K562 (cell line): ENCODE measurements at regions not wholly inside any gene's neighbourhood (a gene's known extent, or its start where the extent isn't known, plus 50 kb on each side); places are given as distances from the start of the nearest gene placed in this dataset.

Experiments
- BRD9 ChIP-seq: fragments of 450-650 bp; IDR thresholded peaks from 2 replicates; pipeline ENCODE4 v1.6.1; 2018; ENCODE audit warnings: low read depth; ENCODE audit not compliant: partially characterized antibody
- CBX3 ChIP-seq, 2 experiments: IDR thresholded peaks; 1 replicate in 1 of 2; 2 replicates in 1 of 2; pipeline ENCODE4 v1.6.1; 2012; ENCODE audit warnings: inconsistent platforms in 2 of 2, low read length in 2 of 2, borderline replicate concordance in 1 of 2, control low read depth in 1 of 2
- DMBX1 ChIP-seq: fragments of 250-450 bp; sonication (Bioruptor Pico); IDR thresholded peaks from 2 replicates; pipeline ENCODE4 v1.8.0; 2022; ENCODE audit warnings: inconsistent platforms, mild to moderate bottlenecking, moderate library complexity, borderline replicate concordance
- ESRRA ChIP-seq: fragments of 450-650 bp; IDR thresholded peaks from 2 replicates; pipeline ENCODE4 v1.6.1; 2014; ENCODE audit warnings: low read depth, mild to moderate bottlenecking, moderate library complexity, borderline replicate concordance
- FOS ChIP-seq: IDR thresholded peaks from 3 replicates; pipeline ENCODE4 v1.6.1; 2011; ENCODE audit not compliant: insufficient read length; ENCODE audit errors: extremely low read depth
- FOXA3 ChIP-seq, 2 experiments: fragments of 450-650 bp in 1 of 2; sonication (generic) in 1 of 2; formaldehyde crosslinking; IDR thresholded peaks in 1 of 2; conservative IDR thresholded peaks in 1 of 2; 2 replicates each; pipeline versions ENCODE4 v1.4.0 to v1.8.0; 2020 to 2022; ENCODE audit warnings: mild to moderate bottlenecking in 2 of 2, missing genetic modification reagents in 1 of 2
- KAT8 ChIP-seq: fragments of 450-650 bp; IDR thresholded peaks from 2 replicates; pipeline ENCODE4 v1.6.1; 2016; ENCODE audit warnings: low read depth, mild to moderate bottlenecking
- NR3C1 ChIP-seq: sonication (generic); formaldehyde crosslinking; IDR thresholded peaks from 2 replicates; pipeline ENCODE4 v1.8.1; 2022; ENCODE audit warnings: missing genetic modification reagents
- PRMT5 ChIP-seq: sonication (generic); formaldehyde crosslinking; IDR thresholded peaks from 2 replicates; pipeline ENCODE4 v1.5.0; 2020; ENCODE audit warnings: missing genetic modification reagents
- SRSF1 ChIP-seq: fragments of 200-400 bp; formaldehyde crosslinking; IDR thresholded peaks from 2 replicates; pipeline ENCODE4 v1.6.1; 2017; ENCODE audit warnings: mild to moderate bottlenecking, low read depth, low read length, moderate library complexity
- STAT5B ChIP-seq: fragments of 250-450 bp; sonication (Bioruptor Pico); IDR thresholded peaks from 2 replicates; pipeline ENCODE4 v1.8.0; 2021; ENCODE audit warnings: mild to moderate bottlenecking, inconsistent platforms
- TCF7L2 ChIP-seq: fragments of 150-350 bp; IDR thresholded peaks from 2 replicates; pipeline ENCODE4 v1.6.1; 2016; ENCODE audit warnings: low read depth, mild to moderate bottlenecking, low read length, moderate library complexity
- YY1 ChIP-seq, 3 experiments: IDR thresholded peaks; 2 replicates each; pipeline ENCODE4 v1.6.1; 2011; ENCODE audit warnings: low read length in 2 of 3, mild to moderate bottlenecking in 2 of 3, moderate library complexity in 2 of 3, borderline replicate concordance in 1 of 3, control low read depth in 1 of 3, low read depth in 1 of 3; ENCODE audit not compliant: insufficient read depth in 3 of 3, insufficient replicate concordance in 2 of 3, control insufficient read depth in 1 of 3, insufficient read length in 1 of 3; ENCODE audit errors: extremely low read depth in 1 of 3
- ZNF347 ChIP-seq: fragments of 450-650 bp; formaldehyde crosslinking; IDR thresholded peaks from 2 replicates; pipeline ENCODE4 v1.4.0; 2020; ENCODE audit warnings: low read depth, mild to moderate bottlenecking, moderate library complexity
- ZNF766 ChIP-seq: fragments of 200-800 bp; sonication (Bioruptor generic); conservative IDR thresholded peaks from 2 replicates; pipeline ENCODE4 v1.6.1; 2016; ENCODE audit warnings: missing genetic modification characterization, missing compliant biosample characterization
- TF ChIP-seq, protein P1 (sequence below), 3 experiments: fragments of 200-800 bp in 1 of 3; fragments of 250-450 bp in 1 of 3; fragments of 450-650 bp in 1 of 3; sonication (Bioruptor Pico) in 1 of 3; sonication (Bioruptor generic) in 1 of 3; formaldehyde crosslinking in 1 of 3; IDR thresholded peaks; 2 replicates each; pipeline versions ENCODE4 v1.6.1 to v1.8.0; 2016 to 2022; ENCODE audit warnings: mild to moderate bottlenecking in 2 of 3, missing genetic modification characterization in 2 of 3, missing compliant biosample characterization in 1 of 3, moderate library complexity in 1 of 3
- TF ChIP-seq, protein P2 (sequence below): fragments of 450-650 bp; IDR thresholded peaks from 2 replicates; pipeline ENCODE4 v1.6.1; 2018; ENCODE audit warnings: mild to moderate bottlenecking, low read depth; ENCODE audit not compliant: partially characterized antibody
- TF ChIP-seq, protein P3 (sequence below): sonication (generic); formaldehyde crosslinking; IDR thresholded peaks from 2 replicates; pipeline ENCODE4 v1.8.0; 2022; ENCODE audit warnings: missing genetic modification reagents, mild to moderate bottlenecking, moderate library complexity, borderline replicate concordance
- TF ChIP-seq, protein P4 (sequence below): sonication (generic); formaldehyde crosslinking; IDR thresholded peaks from 2 replicates; pipeline ENCODE4 v1.8.1; 2022; ENCODE audit warnings: missing genetic modification reagents

DNA sequence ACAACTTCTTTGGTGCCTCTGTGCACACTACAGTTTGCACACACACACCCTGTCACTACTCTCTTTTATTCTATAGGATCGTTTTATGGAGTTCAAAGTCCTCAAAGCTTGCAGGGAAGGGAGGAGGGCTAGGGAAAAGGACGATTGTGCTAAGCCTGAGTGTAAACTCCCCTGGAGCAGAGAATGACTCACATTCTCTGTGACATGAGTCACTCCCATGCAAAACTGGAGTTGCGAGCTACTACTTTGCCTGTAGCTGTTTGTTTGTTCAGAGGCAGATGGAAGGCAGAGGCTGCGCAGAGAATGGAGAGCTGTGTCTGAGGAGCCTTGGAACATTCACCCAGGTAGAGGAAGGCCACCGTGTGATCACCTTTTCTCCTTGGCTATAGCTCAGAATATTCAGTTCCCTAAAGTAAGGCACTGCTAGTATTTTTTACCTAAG is 80.5 kb upstream of the MBNL2 start (continued):
- TF ChIP-seq, protein P1, sequence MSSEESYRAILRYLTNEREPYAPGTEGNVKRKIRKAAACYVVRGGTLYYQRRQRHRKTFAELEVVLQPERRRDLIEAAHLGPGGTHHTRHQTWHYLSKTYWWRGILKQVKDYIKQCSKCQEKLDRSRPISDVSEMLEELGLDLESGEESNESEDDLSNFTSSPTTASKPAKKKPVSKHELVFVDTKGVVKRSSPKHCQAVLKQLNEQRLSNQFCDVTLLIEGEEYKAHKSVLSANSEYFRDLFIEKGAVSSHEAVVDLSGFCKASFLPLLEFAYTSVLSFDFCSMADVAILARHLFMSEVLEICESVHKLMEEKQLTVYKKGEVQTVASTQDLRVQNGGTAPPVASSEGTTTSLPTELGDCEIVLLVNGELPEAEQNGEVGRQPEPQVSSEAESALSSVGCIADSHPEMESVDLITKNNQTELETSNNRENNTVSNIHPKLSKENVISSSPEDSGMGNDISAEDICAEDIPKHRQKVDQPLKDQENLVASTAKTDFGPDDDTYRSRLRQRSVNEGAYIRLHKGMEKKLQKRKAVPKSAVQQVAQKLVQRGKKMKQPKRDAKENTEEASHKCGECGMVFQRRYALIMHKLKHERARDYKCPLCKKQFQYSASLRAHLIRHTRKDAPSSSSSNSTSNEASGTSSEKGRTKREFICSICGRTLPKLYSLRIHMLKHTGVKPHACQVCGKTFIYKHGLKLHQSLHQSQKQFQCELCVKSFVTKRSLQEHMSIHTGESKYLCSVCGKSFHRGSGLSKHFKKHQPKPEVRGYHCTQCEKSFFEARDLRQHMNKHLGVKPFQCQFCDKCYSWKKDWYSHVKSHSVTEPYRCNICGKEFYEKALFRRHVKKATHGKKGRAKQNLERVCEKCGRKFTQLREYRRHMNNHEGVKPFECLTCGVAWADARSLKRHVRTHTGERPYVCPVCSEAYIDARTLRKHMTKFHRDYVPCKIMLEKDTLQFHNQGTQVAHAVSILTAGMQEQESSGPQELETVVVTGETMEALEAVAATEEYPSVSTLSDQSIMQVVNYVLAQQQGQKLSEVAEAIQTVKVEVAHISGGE (CRISPR knock-in tag; IDR thresholded peaks at IDR 0.05), result no peak
- TF ChIP-seq DMBX1 (0 out of 2 replicates have a peak, but pooled peaks have one; percentile 13), ZNF347 (CRISPR knock-in tag) (no peak), TCF7L2 (no peak), STAT5B (CRISPR knock-in tag) (no peak), PRMT5 (no peak), ESRRA (no peak), FOXA3 (CRISPR knock-in tag; conservative IDR thresholded peaks at IDR 0.05 in 1 of 2, IDR thresholded peaks at IDR 0.05 in 1 of 2) (peak; percentile 84 to 85), FOS (peak; percentile 72), KAT8 (no peak), CBX3 (IDR thresholded peaks at IDR 0.05; ENCODE audit: borderline replicate concordance in 1 of 2, low read length in 2 of 2) (peak in 1 of 2 experiments; percentile 33; a peak in 1 of 3 replicates), BRD9 (no peak), YY1 (IDR thresholded peaks at IDR 0.05; ENCODE audit: borderline replicate concordance in 1 of 3, control insufficient read depth in 1 of 3, extremely low read depth in 1 of 3, insufficient read depth in 3 of 3, insufficient read length in 1 of 3, insufficient replicate concordance in 2 of 3, low read depth in 1 of 3, low read length in 2 of 3) (peak in 1 of 3 experiments; percentile 23), ZNF766 (no peak), NR3C1 (no peak), SRSF1 (no peak)
- TF ChIP-seq, protein P2, sequence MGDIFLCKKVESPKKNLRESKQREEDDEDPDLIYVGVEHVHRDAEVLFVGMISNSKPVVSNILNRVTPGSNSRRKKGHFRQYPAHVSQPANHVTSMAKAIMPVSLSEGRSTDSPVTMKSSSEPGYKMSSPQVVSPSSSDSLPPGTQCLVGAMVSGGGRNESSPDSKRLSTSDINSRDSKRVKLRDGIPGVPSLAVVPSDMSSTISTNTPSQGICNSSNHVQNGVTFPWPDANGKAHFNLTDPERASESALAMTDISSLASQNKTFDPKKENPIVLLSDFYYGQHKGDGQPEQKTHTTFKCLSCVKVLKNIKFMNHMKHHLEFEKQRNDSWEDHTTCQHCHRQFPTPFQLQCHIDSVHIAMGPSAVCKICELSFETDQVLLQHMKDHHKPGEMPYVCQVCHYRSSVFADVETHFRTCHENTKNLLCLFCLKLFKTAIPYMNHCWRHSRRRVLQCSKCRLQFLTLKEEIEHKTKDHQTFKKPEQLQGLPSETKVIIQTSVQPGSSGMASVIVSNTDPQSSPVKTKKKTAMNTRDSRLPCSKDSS, result no peak
- TF ChIP-seq, protein P3, sequence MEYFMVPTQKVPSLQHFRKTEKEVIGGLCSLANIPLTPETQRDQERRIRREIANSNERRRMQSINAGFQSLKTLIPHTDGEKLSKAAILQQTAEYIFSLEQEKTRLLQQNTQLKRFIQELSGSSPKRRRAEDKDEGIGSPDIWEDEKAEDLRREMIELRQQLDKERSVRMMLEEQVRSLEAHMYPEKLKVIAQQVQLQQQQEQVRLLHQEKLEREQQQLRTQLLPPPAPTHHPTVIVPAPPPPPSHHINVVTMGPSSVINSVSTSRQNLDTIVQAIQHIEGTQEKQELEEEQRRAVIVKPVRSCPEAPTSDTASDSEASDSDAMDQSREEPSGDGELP (CRISPR knock-in tag), result no peak
- TF ChIP-seq, protein P4, sequence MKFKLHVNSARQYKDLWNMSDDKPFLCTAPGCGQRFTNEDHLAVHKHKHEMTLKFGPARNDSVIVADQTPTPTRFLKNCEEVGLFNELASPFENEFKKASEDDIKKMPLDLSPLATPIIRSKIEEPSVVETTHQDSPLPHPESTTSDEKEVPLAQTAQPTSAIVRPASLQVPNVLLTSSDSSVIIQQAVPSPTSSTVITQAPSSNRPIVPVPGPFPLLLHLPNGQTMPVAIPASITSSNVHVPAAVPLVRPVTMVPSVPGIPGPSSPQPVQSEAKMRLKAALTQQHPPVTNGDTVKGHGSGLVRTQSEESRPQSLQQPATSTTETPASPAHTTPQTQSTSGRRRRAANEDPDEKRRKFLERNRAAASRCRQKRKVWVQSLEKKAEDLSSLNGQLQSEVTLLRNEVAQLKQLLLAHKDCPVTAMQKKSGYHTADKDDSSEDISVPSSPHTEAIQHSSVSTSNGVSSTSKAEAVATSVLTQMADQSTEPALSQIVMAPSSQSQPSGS (CRISPR knock-in tag), result no peak
